K562 (cell line): ENCODE measurements at regions not wholly inside any gene's neighbourhood (a gene's known extent, or its start where the extent isn't known, plus 50 kb on each side); places are given as distances from the start of the nearest gene placed in this dataset.

Experiments used
- FOSL1 ChIP-seq: fragments of 200-800 bp; sonication (Bioruptor generic); conservative IDR thresholded peaks from 2 replicates; pipeline ENCODE4 v1.6.1; 2016; ENCODE audit warnings: missing genetic modification characterization, missing compliant biosample characterization
- POLR2AphosphoS5 ChIP-seq: IDR thresholded peaks from 2 replicates; pipeline ENCODE4 v1.6.1; 2011; ENCODE audit warnings: mild to moderate bottlenecking, low read depth, low read length, moderate library complexity; ENCODE audit not compliant: control insufficient read depth, insufficient read depth
- PRPF4 ChIP-seq: fragments of 200-400 bp; formaldehyde crosslinking; IDR thresholded peaks from one replicate; pipeline ENCODE4 v1.6.1; 2017; ENCODE audit warnings: low read length, low read depth, mild to moderate bottlenecking; ENCODE audit not compliant: insufficient read depth, poor library complexity, severe bottlenecking
- RBM22 ChIP-seq: fragments of 200-400 bp; formaldehyde crosslinking; IDR thresholded peaks from 2 replicates; pipeline ENCODE4 v1.6.1; 2018; ENCODE audit warnings: low read length, low read depth; ENCODE audit not compliant: poor library complexity, severe bottlenecking
- SETDB1 ChIP-seq: IDR thresholded peaks from one replicate; pipeline ENCODE4 v1.6.1; 2012; ENCODE audit warnings: low read length, control low read depth, inconsistent platforms
- TEAD4 ChIP-seq, 2 experiments: sonication (generic) in 1 of 2; formaldehyde crosslinking in 1 of 2; IDR thresholded peaks; 2 replicates each; pipeline versions ENCODE4 v1.6.1 to v1.8.0; 2012 to 2022; ENCODE audit warnings: borderline replicate concordance in 1 of 2, inconsistent platforms in 1 of 2, low read length in 1 of 2, mild to moderate bottlenecking in 1 of 2, missing genetic modification reagents in 1 of 2
- ZNF780A ChIP-seq: fragments of 250-450 bp; sonication (Bioruptor Pico); IDR thresholded peaks from 2 replicates; pipeline ENCODE4 v1.5.0; 2021; ENCODE audit warnings: mild to moderate bottlenecking
- TF ChIP-seq, protein P1 (sequence below): fragments of 450-650 bp; formaldehyde crosslinking; IDR thresholded peaks from 2 replicates; pipeline ENCODE4 v1.4.0; 2022; ENCODE audit warnings: missing genetic modification characterization
- TF ChIP-seq, protein P2 (sequence below), 3 experiments: IDR thresholded peaks in 2 of 3; conservative IDR thresholded peaks in 1 of 3; 2 replicates each; pipeline ENCODE4 v1.5.1; 2011 to 2012; ENCODE audit warnings: low read length in 3 of 3, mild to moderate bottlenecking in 3 of 3, control low read depth in 2 of 3, improper control_type of control experiment in 1 of 3, inconsistent platforms in 1 of 3, low read depth in 1 of 3, mixed read lengths in 1 of 3, moderate library complexity in 1 of 3; ENCODE audit not compliant: insufficient read depth in 2 of 3

DNA sequence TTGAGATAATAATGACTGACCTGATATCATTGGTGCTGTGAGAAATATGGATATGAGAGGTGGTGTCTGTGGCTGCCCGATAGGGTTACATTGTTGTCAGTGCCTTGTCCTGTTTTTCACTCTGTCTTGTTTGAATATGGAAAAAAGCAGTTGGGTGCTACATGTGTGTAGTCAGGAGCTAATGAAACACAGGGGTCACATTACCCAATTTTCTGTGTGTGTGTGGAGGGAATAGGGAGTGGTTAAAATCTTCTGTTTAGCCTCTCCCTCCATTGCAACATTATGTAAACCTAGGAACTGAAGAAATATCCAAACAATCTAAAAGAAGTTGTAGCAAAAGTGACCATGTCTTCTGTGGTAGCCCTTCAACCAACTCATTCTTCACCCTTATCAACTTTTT is 527.7 kb upstream of the SOX9 start:
- TF ChIP-seq POLR2AphosphoS5, result no peak
- no peak for TF ChIP-seq SETDB1
- no peak for TF ChIP-seq RBM22
- TF ChIP-seq, protein P1, sequence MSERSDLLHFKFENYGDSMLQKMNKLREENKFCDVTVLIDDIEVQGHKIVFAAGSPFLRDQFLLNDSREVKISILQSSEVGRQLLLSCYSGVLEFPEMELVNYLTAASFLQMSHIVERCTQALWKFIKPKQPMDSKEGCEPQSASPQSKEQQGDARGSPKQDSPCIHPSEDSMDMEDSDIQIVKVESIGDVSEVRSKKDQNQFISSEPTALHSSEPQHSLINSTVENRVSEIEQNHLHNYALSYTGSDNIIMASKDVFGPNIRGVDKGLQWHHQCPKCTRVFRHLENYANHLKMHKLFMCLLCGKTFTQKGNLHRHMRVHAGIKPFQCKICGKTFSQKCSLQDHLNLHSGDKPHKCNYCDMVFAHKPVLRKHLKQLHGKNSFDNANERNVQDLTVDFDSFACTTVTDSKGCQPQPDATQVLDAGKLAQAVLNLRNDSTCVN (CRISPR knock-in tag), result no peak
- no peak for TF ChIP-seq ZNF780A (CRISPR knock-in tag)
- TF ChIP-seq FOSL1 (tag), result no peak
- TF ChIP-seq PRPF4, result no peak
- TF ChIP-seq, protein P2, sequence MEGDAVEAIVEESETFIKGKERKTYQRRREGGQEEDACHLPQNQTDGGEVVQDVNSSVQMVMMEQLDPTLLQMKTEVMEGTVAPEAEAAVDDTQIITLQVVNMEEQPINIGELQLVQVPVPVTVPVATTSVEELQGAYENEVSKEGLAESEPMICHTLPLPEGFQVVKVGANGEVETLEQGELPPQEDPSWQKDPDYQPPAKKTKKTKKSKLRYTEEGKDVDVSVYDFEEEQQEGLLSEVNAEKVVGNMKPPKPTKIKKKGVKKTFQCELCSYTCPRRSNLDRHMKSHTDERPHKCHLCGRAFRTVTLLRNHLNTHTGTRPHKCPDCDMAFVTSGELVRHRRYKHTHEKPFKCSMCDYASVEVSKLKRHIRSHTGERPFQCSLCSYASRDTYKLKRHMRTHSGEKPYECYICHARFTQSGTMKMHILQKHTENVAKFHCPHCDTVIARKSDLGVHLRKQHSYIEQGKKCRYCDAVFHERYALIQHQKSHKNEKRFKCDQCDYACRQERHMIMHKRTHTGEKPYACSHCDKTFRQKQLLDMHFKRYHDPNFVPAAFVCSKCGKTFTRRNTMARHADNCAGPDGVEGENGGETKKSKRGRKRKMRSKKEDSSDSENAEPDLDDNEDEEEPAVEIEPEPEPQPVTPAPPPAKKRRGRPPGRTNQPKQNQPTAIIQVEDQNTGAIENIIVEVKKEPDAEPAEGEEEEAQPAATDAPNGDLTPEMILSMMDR (IDR thresholded peaks at IDR 0.05 in 2 of 3, conservative IDR thresholded peaks at IDR 0.05 in 1 of 3; ENCODE audit: insufficient read depth in 2 of 3, low read depth in 1 of 3, low read length in 3 of 3), result no peak
- TF ChIP-seq TEAD4 (IDR thresholded peaks at IDR 0.05; ENCODE audit: low read length), result no peak
- TF ChIP-seq TEAD4 (CRISPR knock-in tag; IDR thresholded peaks at IDR 0.05; ENCODE audit: borderline replicate concordance), result no peak
